Fibroblast of lung (primary cell): ENCODE measurements at regions not wholly inside any gene's neighbourhood (a gene's known extent, or its start where the extent isn't known, plus 50 kb on each side); places are given as distances from the start of the nearest gene placed in this dataset.

Source experiments
- DNase-seq, 2 donors: peaks; one replicate each; pipeline versions ENCODE4 v3.0.0 to v3.0.0-alpha.2; 2010; ENCODE audit warnings: low read depth in 2 of 2
- H2AFZ ChIP-seq: 2 replicates; pipeline ENCODE4 v1.5.1; 2012; ENCODE audit warnings: low read length, control low read depth, inconsistent platforms
- H3K27ac ChIP-seq: 2 replicates; pipeline ENCODE4 v1.5.1; 2011; ENCODE audit warnings: low read length, control low read depth; ENCODE audit not compliant: insufficient read depth
- H3K27me3 ChIP-seq: 2 replicates; pipeline ENCODE4 v1.5.1; 2011; ENCODE audit warnings: mild to moderate bottlenecking, low read length; ENCODE audit not compliant: control insufficient read depth, insufficient read depth
- H3K36me3 ChIP-seq: 2 replicates; pipeline ENCODE4 v1.5.1; 2011; ENCODE audit warnings: low read length; ENCODE audit not compliant: control insufficient read depth, insufficient read depth
- H3K4me1 ChIP-seq: 2 replicates; pipeline ENCODE4 v1.5.1; 2011; ENCODE audit warnings: low read length; ENCODE audit not compliant: control insufficient read depth, insufficient read depth; ENCODE audit errors: extremely low read depth
- H3K4me2 ChIP-seq: 2 replicates; pipeline ENCODE4 v1.5.1; 2011; ENCODE audit warnings: low read length, control low read depth; ENCODE audit not compliant: insufficient read depth; ENCODE audit errors: extremely low read depth
- H3K4me3 ChIP-seq, 4 experiments: fragments of 200-600 bp in 1 of 4; sonication (generic) in 1 of 4; replicated peaks in 1 of 4; 2 replicates each; pipeline ENCODE4 v1.5.1; 2011 to 2016; ENCODE audit warnings: low read length in 4 of 4, low read depth in 3 of 4, mild to moderate bottlenecking in 3 of 4, control low read depth in 2 of 4, inconsistent platforms in 1 of 4, mixed read lengths in 1 of 4; ENCODE audit not compliant: insufficient read depth in 1 of 4; ENCODE audit errors: control extremely low read depth in 1 of 4
- H3K79me2 ChIP-seq: 2 replicates; pipeline ENCODE4 v1.5.1; 2012; ENCODE audit warnings: mild to moderate bottlenecking, low read length, inconsistent platforms; ENCODE audit not compliant: control insufficient read depth, insufficient read depth
- H3K9ac ChIP-seq: 2 replicates; pipeline ENCODE4 v1.5.1; 2011; ENCODE audit warnings: mild to moderate bottlenecking, low read length, control low read depth; ENCODE audit not compliant: insufficient read depth
- H3K9me3 ChIP-seq: 2 replicates; pipeline ENCODE4 v1.5.1; 2012; ENCODE audit warnings: low read depth, low read length; ENCODE audit not compliant: control insufficient read depth, insufficient read depth
- H4K20me1 ChIP-seq: 2 replicates; pipeline ENCODE4 v1.5.1; 2011; ENCODE audit warnings: low read length; ENCODE audit not compliant: control insufficient read depth, insufficient read depth; ENCODE audit errors: extremely low read depth
- CTCF ChIP-seq, 2 donors: IDR thresholded peaks in 1 of 2; conservative IDR thresholded peaks in 1 of 2; 1 replicate in 1 of 2; 2 replicates in 1 of 2; pipeline ENCODE4 v1.5.1; 2011 to 2012; ENCODE audit warnings: low read length in 2 of 2, control low read depth in 1 of 2, inconsistent platforms in 1 of 2, low read depth in 1 of 2, mild to moderate bottlenecking in 1 of 2
- EZH2 ChIP-seq: IDR thresholded peaks from 2 replicates; pipeline ENCODE4 v1.5.1; 2012; ENCODE audit warnings: low read length, control low read depth, mild to moderate bottlenecking; ENCODE audit errors: missing control alignments

- no peaks in the 10 kb centered on the region for H3K9me3 ChIP-seq
Measured at GRCh38 chr21:28419811-28420210, 572.9 kb downstream of the LTN1 start.

GRCh38 chr21:28418726-28419514, 573.8 kb downstream of the LTN1 start:
- H3K9me3 ChIP-seq = no peaks in the 10 kb centered on the region
- peak; percentile 83 to 85 for DNase-seq

More at GRCh38 chr21:28419811-28420210, 572.9 kb downstream of the LTN1 start:
- H3K4me3 ChIP-seq = no peak overlapping the region
- H2AFZ ChIP-seq = no peak overlapping the region
- H3K4me2 ChIP-seq = no peak overlapping the region
- H3K9ac ChIP-seq = no peak overlapping the region
- TF ChIP-seq CTCF (conservative IDR thresholded peaks at IDR 0.05 in 1 of 2, IDR thresholded peaks at IDR 0.05 in 1 of 2; ENCODE audit: low read depth in 1 of 2, low read length in 2 of 2) (no peak), EZH2 (no peak)
- H3K79me2 ChIP-seq = no peaks in the 10 kb centered on the region
- H4K20me1 ChIP-seq = no peaks in the 10 kb centered on the region
- no peak for DNase-seq
- no peak overlapping the region for H3K27ac ChIP-seq
- H3K36me3 ChIP-seq = no peaks in the 10 kb centered on the region
- H3K27me3 ChIP-seq = no peaks in the 10 kb centered on the region
- peaks cover 2% of the 10 kb centered on the region for H3K4me1 ChIP-seq

GRCh38 chr21:28410256-28410655, 582.4 kb downstream of the LTN1 start:
- Histone ChIP-seq H3K4me2 (no peak overlapping the region), H3K27me3 (no peaks in the 10 kb centered on the region), H3K27ac (no peak overlapping the region), H3K4me3 (no peak overlapping the region), H3K4me1 (no peaks in the 10 kb centered on the region), H4K20me1 (no peaks in the 10 kb centered on the region), H3K9me3 (no peaks in the 10 kb centered on the region), H3K36me3 (no peaks in the 10 kb centered on the region), H2AFZ (no peak overlapping the region), H3K9ac (no peak overlapping the region), H3K79me2 (no peaks in the 10 kb centered on the region)
- TF ChIP-seq EZH2 (no peak), CTCF (conservative IDR thresholded peaks at IDR 0.05 in 1 of 2, IDR thresholded peaks at IDR 0.05 in 1 of 2; ENCODE audit: low read depth in 1 of 2, low read length in 2 of 2) (no peak)
- peak in 1 of 2 donors; percentile 44 for DNase-seq

More at GRCh38 chr21:28418726-28419514, 573.8 kb downstream of the LTN1 start:
- no peaks in the 10 kb centered on the region for H3K36me3 ChIP-seq
- no peak overlapping the region for H3K9ac ChIP-seq
- H2AFZ ChIP-seq = no peak overlapping the region
- no peak overlapping the region for H3K4me2 ChIP-seq
- H3K27me3 ChIP-seq = no peaks in the 10 kb centered on the region
- H3K4me3 ChIP-seq = no peak overlapping the region
- peak overlapping the region; percentile 47 for H3K27ac ChIP-seq
- H4K20me1 ChIP-seq = no peaks in the 10 kb centered on the region
- peaks cover 2% of the 10 kb centered on the region for H3K4me1 ChIP-seq
- no peaks in the 10 kb centered on the region for H3K79me2 ChIP-seq
- TF ChIP-seq EZH2 = no peak
- TF ChIP-seq CTCF (conservative IDR thresholded peaks at IDR 0.05 in 1 of 2, IDR thresholded peaks at IDR 0.05 in 1 of 2; ENCODE audit: low read depth in 1 of 2, low read length in 2 of 2) = no peak
